ENCODE measurements at regions not wholly inside any gene's neighbourhood (a gene's known extent, or its start where the extent isn't known, plus 50 kb on each side); places are given as distances from the start of the nearest gene placed in this dataset.

GRCh38 chr22:48093981-48094380, 1331.5 kb downstream of the TBC1D22A start:
- H3K9ac ChIP-seq (ENCODE audit: low read depth, low read length, poor library complexity, severe bottlenecking), result no peak overlapping the region
- H3K36me3 ChIP-seq (ENCODE audit: insufficient read depth, low read length), result no peaks in the 10 kb centered on the region
- no peak overlapping the region for H3K4me2 ChIP-seq (ENCODE audit: low read depth, low read length, poor library complexity, severe bottlenecking)
- no peaks in the 10 kb centered on the region for H3K9me2 ChIP-seq (replicated peaks; ENCODE audit: low read depth, low read length)
- peaks cover 8% of the 10 kb centered on the region; the same call in 1 of the 2 replicates for H3F3A ChIP-seq (ENCODE audit: low read depth)
- no peaks in the 10 kb centered on the region for H3K27me3 ChIP-seq (ENCODE audit: insufficient read depth, low read length, poor library complexity, severe bottlenecking)
- peaks cover 37% of the 10 kb centered on the region for H3K4me1 ChIP-seq (ENCODE audit: insufficient read depth, low read length, poor library complexity, severe bottlenecking)
- H3K9me3 ChIP-seq (ENCODE audit: insufficient read depth, low read depth, low read length), result no peaks in the 10 kb centered on the region
- no peak overlapping the region for H3K4me3 ChIP-seq (ENCODE audit: low read length, poor library complexity, severe bottlenecking)
- H4K20me1 ChIP-seq (ENCODE audit: insufficient read depth, low read length, poor library complexity, severe bottlenecking), result no peaks in the 10 kb centered on the region
- TF ChIP-seq CTCF (conservative IDR thresholded peaks at IDR 0.05; ENCODE audit: low read length) (no peak), EZH2phosphoT487 (IDR thresholded peaks at IDR 0.05; ENCODE audit: borderline replicate concordance) (no peak)
- no peak overlapping the region for H2AFZ ChIP-seq (ENCODE audit: low read length)
- H3K79me2 ChIP-seq (ENCODE audit: insufficient read depth, low read length), result no peaks in the 10 kb centered on the region

GRCh38 chr22:48092866-48093265, 1330.4 kb downstream of the TBC1D22A start:
- Histone ChIP-seq H3K79me2 (ENCODE audit: insufficient read depth, low read length) (no peaks in the 10 kb centered on the region), H3K4me1 (ENCODE audit: insufficient read depth, low read length, poor library complexity, severe bottlenecking) (peaks cover 28% of the 10 kb centered on the region), H3K9me3 (ENCODE audit: insufficient read depth, low read depth, low read length) (no peaks in the 10 kb centered on the region), H4K20me1 (ENCODE audit: insufficient read depth, low read length, poor library complexity, severe bottlenecking) (no peaks in the 10 kb centered on the region), H3K36me3 (ENCODE audit: insufficient read depth, low read length) (no peaks in the 10 kb centered on the region), H3K4me3 (ENCODE audit: low read length, poor library complexity, severe bottlenecking) (no peak overlapping the region), H3F3A (ENCODE audit: low read depth) (peaks cover 2% of the 10 kb centered on the region; the same call in 1 of the 2 replicates), H3K9ac (ENCODE audit: low read depth, low read length, poor library complexity, severe bottlenecking) (no peak overlapping the region), H3K4me2 (ENCODE audit: low read depth, low read length, poor library complexity, severe bottlenecking) (no peak overlapping the region), H2AFZ (ENCODE audit: low read length) (no peak overlapping the region), H3K27me3 (ENCODE audit: insufficient read depth, low read length, poor library complexity, severe bottlenecking) (no peaks in the 10 kb centered on the region), H3K9me2 (replicated peaks; ENCODE audit: low read depth, low read length) (no peaks in the 10 kb centered on the region)
- TF ChIP-seq EZH2phosphoT487 (IDR thresholded peaks at IDR 0.05; ENCODE audit: borderline replicate concordance) (no peak), CTCF (conservative IDR thresholded peaks at IDR 0.05; ENCODE audit: low read length) (no peak)

- Histone ChIP-seq H3K9me3 (ENCODE audit: insufficient read depth, low read depth, low read length) (no peaks in the 10 kb centered on the region), H3K9ac (ENCODE audit: low read depth, low read length, poor library complexity, severe bottlenecking) (no peak overlapping the region), H3K9me2 (replicated peaks; ENCODE audit: low read depth, low read length) (no peaks in the 10 kb centered on the region), H3K4me2 (ENCODE audit: low read depth, low read length, poor library complexity, severe bottlenecking) (no peak overlapping the region), H2AFZ (ENCODE audit: low read length) (no peak overlapping the region), H3K4me1 (ENCODE audit: insufficient read depth, low read length, poor library complexity, severe bottlenecking) (peaks cover 17% of the 10 kb centered on the region), H3F3A (ENCODE audit: low read depth) (no peaks in the 10 kb centered on the region), H3K27me3 (ENCODE audit: insufficient read depth, low read length, poor library complexity, severe bottlenecking) (no peaks in the 10 kb centered on the region), H3K79me2 (ENCODE audit: insufficient read depth, low read length) (no peaks in the 10 kb centered on the region), H4K20me1 (ENCODE audit: insufficient read depth, low read length, poor library complexity, severe bottlenecking) (no peaks in the 10 kb centered on the region), H3K4me3 (ENCODE audit: low read length, poor library complexity, severe bottlenecking) (no peak overlapping the region), H3K36me3 (ENCODE audit: insufficient read depth, low read length) (no peaks in the 10 kb centered on the region)
- TF ChIP-seq CTCF (conservative IDR thresholded peaks at IDR 0.05; ENCODE audit: low read length), result no peak
- TF ChIP-seq EZH2phosphoT487 (IDR thresholded peaks at IDR 0.05; ENCODE audit: borderline replicate concordance), result no peak
These were observed 1329.3 kb downstream of the TBC1D22A start for GRCh38 chr22:48091656-48092223.
